ENCODE measurements at regions not wholly inside any gene's neighbourhood (a gene's known extent, or its start where the extent isn't known, plus 50 kb on each side); places are given as distances from the start of the nearest gene placed in this dataset.
A peak's percentile ranks its signal among the peaks of the same experiment; 100 is the strongest.

GRCh38 chr12:46550266-46550879 is 177.8 kb upstream of the SLC38A2 start:
- peak overlapping the region; percentile 38 for H3K9ac ChIP-seq (replicated peaks; ENCODE audit: extremely low read depth, insufficient read depth, low read length)

More at GRCh38 chr12:46550266-46550879, 177.8 kb upstream of the SLC38A2 start:
- dilution Hi-C loops (cut with MboI; ENCODE audit: extremely low pct_ligation_motif_present, low sequenced_read_pairs), result no loop called here
- Histone ChIP-seq H3K4me3 (replicated peaks in 1 of 3; ENCODE audit: insufficient read depth in 1 of 3, low read depth in 1 of 3, low read length in 3 of 3) (no peak overlapping the region), H2AFZ (ENCODE audit: low read depth, low read length) (peak overlapping the region; percentile 54), H3K9me3 (replicated peaks; ENCODE audit: control insufficient read depth, insufficient read depth, low read length) (no peaks in the 10 kb centered on the region), H3K27me3 (ENCODE audit: control insufficient read depth in 2 of 2, insufficient read depth in 2 of 2, low read length in 2 of 2) (no peaks in the 10 kb centered on the region), H4K20me1 (replicated peaks; ENCODE audit: control insufficient read depth, extremely low read depth, insufficient read depth, low read length) (no peaks in the 10 kb centered on the region), H3K36me3 (ENCODE audit: control insufficient read depth in 2 of 2, extremely low read depth in 1 of 2, insufficient read depth in 2 of 2, low read length in 2 of 2) (no peaks in the 10 kb centered on the region), H3K79me2 (ENCODE audit: control insufficient read depth, insufficient read depth, low read length) (no peaks in the 10 kb centered on the region), H3K4me1 (ENCODE audit: control insufficient read depth, extremely low read depth, insufficient read depth, low read length) (peaks cover 25% of the 10 kb centered on the region), H3K9me1 (replicated peaks; ENCODE audit: control insufficient read depth, extremely low read depth, insufficient read depth, low read length) (no peaks in the 10 kb centered on the region), H3K27ac (ENCODE audit: insufficient read depth, low read depth, low read length) (peak overlapping the region; percentile 27), H3K4me2 (ENCODE audit: insufficient read depth, low read length) (peak overlapping the region; percentile 11)
- intact Hi-C loops (cut with micrococcal nuclease), result no loop called here
- no peak for DNase-seq (ENCODE audit: low read depth, low spot score)
- POLR2A ChIA-PET, result no interaction called here
- no peak for FAIRE-seq
- CTCF ChIA-PET, result no interaction called here
- BruUV-seq (replicated peaks), result TSS peak; percentile 72
- TF ChIP-seq CTCF (IDR thresholded peaks at IDR 0.05; ENCODE audit: extremely low read depth in 1 of 2, insufficient read depth in 1 of 2, low read depth in 1 of 2, low read length in 2 of 2), result no peak
- TF ChIP-seq EZH2 (IDR thresholded peaks at IDR 0.05; ENCODE audit: borderline replicate concordance, low read depth, low read length, severe bottlenecking), result no peak
- no peak for TF ChIP-seq MYC (IDR thresholded peaks at IDR 0.05; ENCODE audit: low read depth, low read length)
- no peak for TF ChIP-seq GATA2 (IDR thresholded peaks at IDR 0.05; ENCODE audit: insufficient read depth, insufficient read length, low read depth, low read length)
- TF ChIP-seq FOS (IDR thresholded peaks at IDR 0.05; ENCODE audit: borderline replicate concordance, insufficient read depth, low read length), result no peak
- no peak for TF ChIP-seq JUN (IDR thresholded peaks at IDR 0.05; ENCODE audit: borderline replicate concordance, insufficient read depth, insufficient read length, low read depth)
- no peak for TF ChIP-seq POLR2A (IDR thresholded peaks at IDR 0.05; ENCODE audit: low read depth, low read length)
- TF ChIP-seq POLR2AphosphoS5 (IDR thresholded peaks at IDR 0.05; ENCODE audit: insufficient read depth, low read depth, low read length), result no peak
- no peak for TF ChIP-seq MAX (IDR thresholded peaks at IDR 0.05; ENCODE audit: insufficient read depth, insufficient read length)

Data from endothelial cell of umbilical vein (primary cell).